A549 (cell line): ENCODE measurements at regions not wholly inside any gene's neighbourhood (a gene's known extent, or its start where the extent isn't known, plus 50 kb on each side); places are given as distances from the start of the nearest gene placed in this dataset.

Experiments
- ATAC-seq, 2 experiments: fragments of 200-7000 bp in 1 of 2; fragments of >200 bp in 1 of 2; cut with Nextera tagmentation in 1 of 2; cut with Tn5 transposase in 1 of 2; 3 replicates each; pipeline versions ENCODE4 v1.8.0 to v1.9.1; 2018 to 2020; ENCODE audit warnings: mild to moderate bottlenecking in 1 of 2, moderate library complexity in 1 of 2
- CTCF ChIA-PET: fragments of 300-600 bp; sonication (Branson Sonifier 250); formaldehyde crosslinking; extraction: SDS; loops from one replicate; lab custom pipeline; 2021; ENCODE audit warnings: antibody characterized with exemption, inconsistent platforms; lab: Yijun Ruan, JAX
- POLR2A ChIA-PET: fragments of 350-600 bp; formaldehyde crosslinking; extraction: SDS; loops from one replicate; lab custom pipeline; 2021; ENCODE audit warnings: antibody characterized with exemption, inconsistent platforms; lab: Yijun Ruan, JAX
- DNase-seq, 2 experiments: peaks; one replicate each; pipeline versions ENCODE4 v3.0.0 to v3.0.0-alpha.2; 2011 to 2016; ENCODE audit warnings: low read depth in 1 of 2, low spot score in 1 of 2
- FAIRE-seq: peaks from 2 replicates; lab custom pipeline; 2011; peaks lifted over from hg19 to GRCh38; lab: Jason Lieb, UNC
- H3K27ac ChIP-seq, 2 experiments: fragments of >200 bp; sonication (Bioruptor Twin); formaldehyde crosslinking; 3 replicates each; pipeline ENCODE4 v1.5.1; 2016 to 2017
- H3K4me1 ChIP-seq: fragments of >200 bp; sonication (Bioruptor Twin); formaldehyde crosslinking; 3 replicates; pipeline ENCODE4 v1.6.1; 2016
- H3K4me2 ChIP-seq: fragments of >200 bp; sonication (Bioruptor Twin); formaldehyde crosslinking; 3 replicates; pipeline ENCODE4 v1.6.1; 2016
- H3K4me3 ChIP-seq: fragments of >200 bp; sonication (Bioruptor Twin); formaldehyde crosslinking; 3 replicates; pipeline ENCODE4 v1.5.1; 2016
- H3K9me3 ChIP-seq: fragments of >200 bp; sonication (Bioruptor Twin); formaldehyde crosslinking; 3 replicates; pipeline ENCODE4 v1.6.1; 2016
- CHD4 ChIP-seq: fragments of 200-600 bp; sonication (generic); IDR thresholded peaks from 2 replicates; pipeline ENCODE4 v1.6.1; 2016; ENCODE audit warnings: antibody characterized with exemption, mild to moderate bottlenecking, borderline replicate concordance
- EHMT2 ChIP-seq: fragments of 200-600 bp; sonication (generic); IDR thresholded peaks from 2 replicates; pipeline ENCODE4 v1.6.1; 2016; ENCODE audit warnings: antibody characterized with exemption, low read depth, mild to moderate bottlenecking, moderate library complexity
- EP300 ChIP-seq, 2 experiments: fragments of >200 bp; sonication (Bioruptor Twin); formaldehyde crosslinking; IDR thresholded peaks; 2 replicates in 1 of 2; 3 replicates in 1 of 2; pipeline ENCODE4 v1.6.1; 2016 to 2017
- ESRRA ChIP-seq: fragments of 150-350 bp; IDR thresholded peaks from 2 replicates; pipeline ENCODE4 v1.6.1; 2014; ENCODE audit warnings: mild to moderate bottlenecking, low read length, borderline replicate concordance
- FOXS1 ChIP-seq: fragments of 250-450 bp; sonication (Bioruptor Pico); IDR thresholded peaks from 2 replicates; pipeline ENCODE4 v1.5.0; 2020; ENCODE audit warnings: mild to moderate bottlenecking, moderate library complexity
- GATA3 ChIP-seq: IDR thresholded peaks from 2 replicates; pipeline ENCODE4 v1.6.1; 2012; ENCODE audit warnings: borderline replicate concordance
- HEYL ChIP-seq: fragments of 250-450 bp; sonication (Bioruptor Pico); IDR thresholded peaks from 2 replicates; pipeline ENCODE4 v1.8.0; 2021; ENCODE audit warnings: mild to moderate bottlenecking, moderate library complexity
- HOXB13 ChIP-seq: fragments of 250-450 bp; sonication (Bioruptor Pico); IDR thresholded peaks from 2 replicates; pipeline ENCODE4 v1.5.0; 2020; ENCODE audit warnings: low read depth, mild to moderate bottlenecking, moderate library complexity
- MYC ChIP-seq: IDR thresholded peaks from 2 replicates; pipeline ENCODE4 v1.6.1; 2012; ENCODE audit warnings: mild to moderate bottlenecking, inconsistent platforms, low read length, improper control_type of control experiment, borderline replicate concordance
- NFE2L2 ChIP-seq: fragments of 150-350 bp; conservative IDR thresholded peaks from 2 replicates; pipeline ENCODE4 v1.6.1; 2014; ENCODE audit warnings: low read length
- NR3C1 ChIP-seq: fragments of >200 bp; sonication (Bioruptor Twin); formaldehyde crosslinking; IDR thresholded peaks from 3 replicates; pipeline ENCODE4 v1.6.1; 2017
- RAD21 ChIP-seq, 2 experiments: fragments of >200 bp in 1 of 2; sonication (Bioruptor Twin) in 1 of 2; formaldehyde crosslinking in 1 of 2; IDR thresholded peaks in 1 of 2; conservative IDR thresholded peaks in 1 of 2; 2 replicates in 1 of 2; 3 replicates in 1 of 2; pipeline ENCODE4 v1.6.1; 2012 to 2018; ENCODE audit warnings: inconsistent platforms in 1 of 2
- RARB ChIP-seq: fragments of 250-450 bp; sonication (Bioruptor Pico); IDR thresholded peaks from 2 replicates; pipeline ENCODE4 v1.8.0; 2021; ENCODE audit warnings: mild to moderate bottlenecking, moderate library complexity
- RFX5 ChIP-seq: fragments of 450-650 bp; IDR thresholded peaks from 2 replicates; pipeline ENCODE4 v1.7.1; 2014; ENCODE audit warnings: antibody characterized with exemption, mild to moderate bottlenecking, moderate library complexity
- SMC3 ChIP-seq: fragments of >200 bp; sonication (Bioruptor Twin); formaldehyde crosslinking; IDR thresholded peaks from 3 replicates; pipeline ENCODE4 v1.6.1; 2018; ENCODE audit warnings: inconsistent platforms
- SREBF2 ChIP-seq: fragments of 450-650 bp; IDR thresholded peaks from 2 replicates; pipeline ENCODE4 v1.6.1; 2014; ENCODE audit warnings: mild to moderate bottlenecking, moderate library complexity
- TP53 ChIP-seq: fragments of 250-450 bp; sonication (Bioruptor Pico); IDR thresholded peaks from 2 replicates; pipeline ENCODE4 v1.5.0; 2021; ENCODE audit warnings: mild to moderate bottlenecking, moderate library complexity
- ZC3H11A ChIP-seq: fragments of 450-650 bp; IDR thresholded peaks from 2 replicates; pipeline ENCODE4 v1.6.1; 2014; ENCODE audit warnings: antibody characterized with exemption, mild to moderate bottlenecking
- ZFP36 ChIP-seq: fragments of 450-650 bp; IDR thresholded peaks from 2 replicates; pipeline ENCODE4 v1.6.1; 2014; ENCODE audit warnings: borderline replicate concordance; ENCODE audit not compliant: partially characterized antibody
- ZSCAN20 ChIP-seq: fragments of 250-450 bp; sonication (Bioruptor Pico); IDR thresholded peaks from 2 replicates; pipeline ENCODE4 v1.8.0; 2022; ENCODE audit warnings: mild to moderate bottlenecking, moderate library complexity
- WGBS: methylation state at CpG from one replicate; pipeline ENCODE4 v1.1.6; 2017; ENCODE audit errors: missing lambda C conversion rate; 5-methylcytosine and 5-hydroxymethylcytosine counted together
- TF ChIP-seq, protein P1 (sequence below): fragments of 150-350 bp; IDR thresholded peaks from 2 replicates; pipeline ENCODE4 v1.6.1; 2014; ENCODE audit warnings: low read depth, mild to moderate bottlenecking, low read length
- TF ChIP-seq, protein P2 (sequence below): IDR thresholded peaks from 2 replicates; pipeline ENCODE4 v1.6.1; 2012
- TF ChIP-seq, protein P3 (sequence below): fragments of 200-600 bp; sonication (generic); IDR thresholded peaks from 2 replicates; pipeline ENCODE4 v1.6.1; 2016; ENCODE audit warnings: antibody characterized with exemption, mild to moderate bottlenecking, moderate library complexity

DNA sequence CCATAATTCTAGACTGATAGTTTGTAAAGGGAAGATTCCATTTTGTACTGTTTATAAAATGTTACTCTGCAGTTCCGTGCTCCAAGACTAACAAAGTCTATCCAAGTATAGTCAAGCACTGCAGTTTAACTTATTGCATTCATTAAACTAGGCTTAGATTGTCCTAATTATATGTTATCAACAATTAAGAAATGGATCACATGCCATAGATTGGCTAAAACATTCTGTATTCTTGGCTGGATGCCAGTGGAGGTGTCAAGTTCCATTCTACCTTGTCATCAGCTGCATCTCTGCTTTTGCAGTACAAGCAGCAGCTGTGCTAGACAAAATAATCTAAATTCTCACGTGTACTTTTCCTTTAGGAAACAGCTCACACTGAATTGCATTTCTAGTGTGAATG is 69.4 kb upstream of the MEF2C start (continued):
- no peak for TF ChIP-seq ZC3H11A

DNA sequence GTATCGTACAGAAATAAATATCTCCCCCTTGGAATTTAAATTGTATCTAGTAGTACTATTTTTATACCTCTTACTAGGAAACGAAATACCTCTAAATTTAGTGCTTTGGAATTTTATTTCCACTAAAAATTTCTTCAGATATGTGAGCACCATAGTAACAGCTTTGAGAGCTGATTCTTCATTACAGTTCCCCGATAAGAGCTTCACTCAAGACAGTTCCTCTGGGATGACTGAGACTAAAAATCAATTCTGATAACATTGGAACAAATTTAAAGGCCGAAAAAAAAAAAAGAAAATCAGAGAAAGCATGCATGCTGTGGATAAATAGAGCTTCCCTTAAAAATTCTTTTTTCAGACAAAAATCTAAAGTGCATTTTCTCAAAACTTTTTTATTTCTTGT is 68.5 kb upstream of the MEF2C start:
- no peak overlapping the region for H3K27ac ChIP-seq
- DNase-seq (no peak), ATAC-seq (no peak), FAIRE-seq (no peak)
- 22% methylated on average over 4 of the region's 4 CpGs for WGBS
- H3K9me3 ChIP-seq = no peaks in the 10 kb centered on the region
- no peaks in the 10 kb centered on the region for H3K4me1 ChIP-seq
- TF ChIP-seq GATA3 (no peak), EP300 (IDR thresholded peaks at IDR 0.05) (no peak), RFX5 (no peak), FOXS1 (no peak), RAD21 (conservative IDR thresholded peaks at IDR 0.05 in 1 of 2, IDR thresholded peaks at IDR 0.05 in 1 of 2) (no peak), ESRRA (no peak)
- H3K4me3 ChIP-seq = no peak overlapping the region
- H3K4me2 ChIP-seq = no peak overlapping the region
- CTCF ChIA-PET = no interaction called here
- POLR2A ChIA-PET = no interaction called here

DNA sequence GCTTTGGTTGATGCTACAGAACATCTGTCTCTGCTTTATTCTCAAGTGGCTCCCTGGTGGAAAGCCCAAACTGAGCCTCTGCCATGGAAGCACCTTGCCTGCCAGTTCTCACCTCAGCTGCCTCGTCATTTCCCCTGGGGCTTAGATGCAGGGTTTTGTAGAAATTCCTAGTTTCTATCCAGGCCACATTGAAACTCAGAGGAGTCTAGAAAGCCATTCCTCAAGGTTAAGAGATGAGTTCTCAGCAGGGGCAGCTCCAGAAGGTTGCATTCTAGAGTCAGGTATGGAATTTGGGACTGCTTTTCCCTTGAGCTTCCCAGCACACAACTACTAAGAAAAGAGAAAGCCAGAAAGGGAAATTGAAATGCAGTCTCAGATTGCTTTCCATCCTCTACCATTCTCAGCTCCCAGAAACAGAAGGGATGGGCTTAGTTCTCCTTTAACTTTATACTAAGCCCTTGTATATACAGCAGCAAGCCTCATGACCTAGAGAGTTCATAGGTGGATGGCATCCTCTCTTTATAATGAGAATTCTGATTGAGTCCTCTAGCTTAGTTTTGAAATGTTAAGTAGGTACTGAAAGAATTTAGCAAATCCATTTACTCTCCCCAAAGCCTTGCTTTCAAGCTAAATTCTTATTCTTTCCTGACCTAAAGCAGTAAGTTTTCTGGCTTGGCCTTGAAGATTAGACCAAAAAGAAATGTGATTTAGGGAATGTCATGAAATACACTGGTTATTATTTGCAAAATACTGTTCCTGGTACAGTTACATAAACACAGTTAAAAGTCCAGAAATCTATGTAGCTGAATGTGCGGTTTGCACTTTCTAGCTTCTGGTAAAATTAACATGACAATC is 66.0 kb upstream of the MEF2C start:
- POLR2A ChIA-PET = no interaction called here
- H3K4me2 ChIP-seq = no peak overlapping the region
- FAIRE-seq (no peak), DNase-seq (no peak), ATAC-seq (no peak)
- TF ChIP-seq RARB (CRISPR knock-in tag) (no peak), ESRRA (no peak), NFE2L2 (no peak), RAD21 (conservative IDR thresholded peaks at IDR 0.05 in 1 of 2, IDR thresholded peaks at IDR 0.05 in 1 of 2) (no peak), EHMT2 (no peak), SMC3 (no peak), GATA3 (no peak), HOXB13 (no peak)
- TF ChIP-seq, protein P1, sequence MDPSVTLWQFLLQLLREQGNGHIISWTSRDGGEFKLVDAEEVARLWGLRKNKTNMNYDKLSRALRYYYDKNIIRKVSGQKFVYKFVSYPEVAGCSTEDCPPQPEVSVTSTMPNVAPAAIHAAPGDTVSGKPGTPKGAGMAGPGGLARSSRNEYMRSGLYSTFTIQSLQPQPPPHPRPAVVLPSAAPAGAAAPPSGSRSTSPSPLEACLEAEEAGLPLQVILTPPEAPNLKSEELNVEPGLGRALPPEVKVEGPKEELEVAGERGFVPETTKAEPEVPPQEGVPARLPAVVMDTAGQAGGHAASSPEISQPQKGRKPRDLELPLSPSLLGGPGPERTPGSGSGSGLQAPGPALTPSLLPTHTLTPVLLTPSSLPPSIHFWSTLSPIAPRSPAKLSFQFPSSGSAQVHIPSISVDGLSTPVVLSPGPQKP = no peak
- 33% methylated on average over 2 of the region's 2 CpGs for WGBS
- no peaks in the 10 kb centered on the region for H3K9me3 ChIP-seq
- H3K4me3 ChIP-seq = no peak overlapping the region
- CTCF ChIA-PET = interaction anchor here (0.5 to 1.0 kb wide), 3 partner anchors 12 to 1257 kb away, joined by 3 to 4 read pairs (median 3); no protein-coding TSS in a partner anchor
- H3K27ac ChIP-seq = no peak overlapping the region
- H3K4me1 ChIP-seq = no peaks in the 10 kb centered on the region

DNA sequence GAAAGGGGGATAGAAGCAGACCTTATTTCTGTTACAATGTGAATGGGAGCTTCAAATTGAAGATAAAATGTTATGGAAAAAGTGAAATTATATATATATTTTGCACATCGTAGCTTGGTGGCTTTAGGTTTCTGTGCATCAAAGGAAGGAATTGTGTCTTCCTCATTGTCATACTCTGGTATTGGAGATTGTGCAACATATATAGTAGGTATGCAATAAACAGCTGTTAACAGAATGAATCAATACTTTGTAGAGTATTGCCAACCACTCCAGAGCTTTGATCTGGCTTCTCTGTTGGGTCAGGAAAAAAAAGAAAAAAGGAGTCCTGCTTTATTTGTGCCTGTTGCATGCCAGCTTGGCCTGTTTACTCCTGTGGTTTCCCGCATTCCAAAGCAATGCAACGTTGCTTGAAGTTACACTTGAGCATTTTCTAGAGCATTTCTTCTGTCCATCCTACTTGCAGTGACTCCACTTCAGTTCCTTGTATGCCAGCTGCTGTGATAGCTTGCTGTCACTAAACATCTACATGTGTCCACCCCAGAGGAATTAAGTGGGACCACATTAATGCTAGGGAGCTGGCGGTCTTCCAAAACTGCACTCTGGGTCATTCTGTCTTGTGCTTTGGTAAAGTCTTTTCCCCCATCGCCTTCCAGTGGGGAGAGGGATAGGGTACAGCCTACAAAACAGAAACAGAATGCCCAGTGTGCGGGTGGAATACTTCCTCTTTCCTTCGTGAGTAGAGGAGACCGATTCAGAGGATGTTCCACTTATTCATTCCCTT is 62.0 kb upstream of the MEF2C start:
- ChIA-PET CTCF (no interaction called here), POLR2A (no interaction called here)
- WGBS = 19% methylated on average over 8 of the region's 8 CpGs
- no peaks in the 10 kb centered on the region for H3K4me1 ChIP-seq
- FAIRE-seq (no peak), DNase-seq (no peak), ATAC-seq (no peak)
- no peak overlapping the region for H3K4me3 ChIP-seq
- H3K27ac ChIP-seq = no peak overlapping the region
- H3K9me3 ChIP-seq = no peaks in the 10 kb centered on the region
- TF ChIP-seq SREBF2 (no peak), CHD4 (no peak), ZFP36 (no peak)
- no peak overlapping the region for H3K4me2 ChIP-seq

DNA sequence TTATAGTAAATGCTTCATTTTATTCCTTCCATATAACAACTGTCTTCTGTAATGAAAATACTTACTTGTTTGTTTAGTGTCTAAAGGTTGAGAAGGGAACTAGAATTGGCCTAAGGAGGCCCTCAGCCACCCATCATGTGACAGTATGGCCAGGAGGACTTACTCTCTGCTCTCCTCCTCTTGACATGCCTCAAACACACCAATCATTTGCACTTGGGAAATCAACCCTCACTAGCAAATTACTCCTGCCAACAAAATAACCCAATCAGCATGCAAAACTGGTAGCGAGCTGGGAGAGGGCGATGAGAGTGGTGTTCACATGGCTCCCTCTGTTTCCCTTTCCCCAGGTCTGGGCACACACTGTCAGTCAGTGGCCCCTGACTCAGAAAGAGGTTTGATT is 58.6 kb upstream of the MEF2C start:
- POLR2A ChIA-PET = no interaction called here
- no peak for TF ChIP-seq ZFP36
- TF ChIP-seq NFE2L2 = no peak
- TF ChIP-seq, protein P2, sequence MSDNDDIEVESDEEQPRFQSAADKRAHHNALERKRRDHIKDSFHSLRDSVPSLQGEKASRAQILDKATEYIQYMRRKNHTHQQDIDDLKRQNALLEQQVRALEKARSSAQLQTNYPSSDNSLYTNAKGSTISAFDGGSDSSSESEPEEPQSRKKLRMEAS = no peak
- TF ChIP-seq NR3C1 = no peak
- no peak for TF ChIP-seq FOXS1
- no peak for TF ChIP-seq TP53 (CRISPR knock-in tag)
- TF ChIP-seq GATA3 = no peak
- no peak for TF ChIP-seq ZSCAN20 (CRISPR knock-in tag)
- TF ChIP-seq, protein P3, sequence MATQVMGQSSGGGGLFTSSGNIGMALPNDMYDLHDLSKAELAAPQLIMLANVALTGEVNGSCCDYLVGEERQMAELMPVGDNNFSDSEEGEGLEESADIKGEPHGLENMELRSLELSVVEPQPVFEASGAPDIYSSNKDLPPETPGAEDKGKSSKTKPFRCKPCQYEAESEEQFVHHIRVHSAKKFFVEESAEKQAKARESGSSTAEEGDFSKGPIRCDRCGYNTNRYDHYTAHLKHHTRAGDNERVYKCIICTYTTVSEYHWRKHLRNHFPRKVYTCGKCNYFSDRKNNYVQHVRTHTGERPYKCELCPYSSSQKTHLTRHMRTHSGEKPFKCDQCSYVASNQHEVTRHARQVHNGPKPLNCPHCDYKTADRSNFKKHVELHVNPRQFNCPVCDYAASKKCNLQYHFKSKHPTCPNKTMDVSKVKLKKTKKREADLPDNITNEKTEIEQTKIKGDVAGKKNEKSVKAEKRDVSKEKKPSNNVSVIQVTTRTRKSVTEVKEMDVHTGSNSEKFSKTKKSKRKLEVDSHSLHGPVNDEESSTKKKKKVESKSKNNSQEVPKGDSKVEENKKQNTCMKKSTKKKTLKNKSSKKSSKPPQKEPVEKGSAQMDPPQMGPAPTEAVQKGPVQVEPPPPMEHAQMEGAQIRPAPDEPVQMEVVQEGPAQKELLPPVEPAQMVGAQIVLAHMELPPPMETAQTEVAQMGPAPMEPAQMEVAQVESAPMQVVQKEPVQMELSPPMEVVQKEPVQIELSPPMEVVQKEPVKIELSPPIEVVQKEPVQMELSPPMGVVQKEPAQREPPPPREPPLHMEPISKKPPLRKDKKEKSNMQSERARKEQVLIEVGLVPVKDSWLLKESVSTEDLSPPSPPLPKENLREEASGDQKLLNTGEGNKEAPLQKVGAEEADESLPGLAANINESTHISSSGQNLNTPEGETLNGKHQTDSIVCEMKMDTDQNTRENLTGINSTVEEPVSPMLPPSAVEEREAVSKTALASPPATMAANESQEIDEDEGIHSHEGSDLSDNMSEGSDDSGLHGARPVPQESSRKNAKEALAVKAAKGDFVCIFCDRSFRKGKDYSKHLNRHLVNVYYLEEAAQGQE = no peak
- no peak for TF ChIP-seq MYC
- TF ChIP-seq HEYL (CRISPR knock-in tag) = no peak
- TF ChIP-seq SMC3 = no peak

More for the DNA sequence above, 58.6 kb upstream of the MEF2C start:
- H3K9me3 ChIP-seq = no peaks in the 10 kb centered on the region
- WGBS = 55% methylated on average over 2 of the region's 2 CpGs
- no peak overlapping the region for H3K4me3 ChIP-seq
- H3K4me2 ChIP-seq = no peak overlapping the region
- H3K4me1 ChIP-seq = no peaks in the 10 kb centered on the region
- DNase-seq = no peak
- no peak for FAIRE-seq
- CTCF ChIA-PET = no interaction called here
- no peak overlapping the region for H3K27ac ChIP-seq
- ATAC-seq = no peak
